Left lung (tissue), 4 donors: ENCODE measurements at regions not wholly inside any gene's neighbourhood (a gene's known extent, or its start where the extent isn't known, plus 50 kb on each side); places are given as distances from the start of the nearest gene placed in this dataset.

ENCODE experiments used
- ATAC-seq: fragments of 200-7000 bp; cut with Tn5 transposase; one replicate; pipeline ENCODE4 v1.9.1; 2020; ENCODE audit warnings: moderate library complexity
- DNase-seq, 4 donors: peaks; one replicate each; pipeline ENCODE4 v3.0.0-alpha.2; 2013 to 2020
- H3K27ac ChIP-seq, 2 donors: fragments of 200-600 bp; sonication (generic) in 1 of 2; one replicate each; pipeline versions ENCODE4 v1.5.0 to v1.8.0; 2020 to 2021
- H3K27me3 ChIP-seq, 2 donors: fragments of 200-600 bp; sonication (generic) in 1 of 2; one replicate each; pipeline versions ENCODE4 v1.5.0 to v1.8.0; 2020 to 2021
- H3K36me3 ChIP-seq, 2 donors: fragments of 200-600 bp; sonication (generic) in 1 of 2; one replicate each; pipeline versions ENCODE4 v1.5.0 to v1.8.0; 2020 to 2021
- H3K4me1 ChIP-seq, 2 donors: fragments of 200-600 bp; one replicate each; pipeline ENCODE4 v1.8.0; 2021
- H3K4me3 ChIP-seq, 2 donors: fragments of 200-600 bp; sonication (generic) in 1 of 2; one replicate each; pipeline versions ENCODE4 v1.5.0 to v1.8.0; 2020 to 2021; ENCODE audit warnings: mild to moderate bottlenecking in 1 of 2
- H3K9me3 ChIP-seq, 2 donors: fragments of 200-600 bp; sonication (generic) in 1 of 2; one replicate each; pipeline versions ENCODE4 v1.5.0 to v1.8.0; 2020 to 2021
- CTCF ChIP-seq, 2 donors: fragments of 200-600 bp; sonication (generic) in 1 of 2; IDR thresholded peaks; one replicate each; pipeline versions ENCODE4 v1.5.0 to v1.8.0; 2021; ENCODE audit warnings: antibody characterized with exemption in 2 of 2
- intact Hi-C, 2 donors: fragments of 100-400 bp; cut with DNase I; formaldehyde crosslinking; loops; one replicate each; pipeline versions ENCODE4 v1.11.2 to v1.14.2; 2022
- donor health status: DM: no; HTN: yes; CAD: no.
- donor health status: DM: no; HTN: no; CAD: no.

DNA sequence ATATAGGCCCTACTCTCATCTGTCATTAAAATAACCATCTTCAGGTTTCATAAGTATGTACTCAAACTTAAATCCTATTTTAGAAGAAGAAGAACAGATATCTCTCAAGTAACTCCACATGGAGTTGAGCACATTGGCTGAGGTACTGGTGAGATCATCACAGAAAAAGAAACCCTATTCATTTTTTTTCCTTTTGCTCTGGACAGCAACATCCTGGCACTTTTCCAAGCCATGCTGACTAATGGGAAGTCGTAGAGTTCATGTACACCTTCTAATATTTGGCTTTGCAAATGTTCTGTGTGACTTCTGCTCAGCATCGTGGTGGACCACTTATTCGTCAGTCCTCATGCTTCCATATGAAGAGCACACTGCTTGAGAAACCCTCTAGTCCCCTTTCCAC, 336.0 kb upstream of the KCNH8 start:
- Histone ChIP-seq H3K4me3 (no peak overlapping the region), H3K36me3 (no peaks in the 10 kb centered on the region), H3K27ac (no peak overlapping the region), H3K9me3 (no peaks in the 10 kb centered on the region), H3K4me1 (no peaks in the 10 kb centered on the region), H3K27me3 (no peaks in the 10 kb centered on the region)
- ATAC-seq (no peak), DNase-seq (no peak)
- intact Hi-C loops: no loop called here
- TF ChIP-seq CTCF (IDR thresholded peaks at IDR 0.05): no peak

DNA sequence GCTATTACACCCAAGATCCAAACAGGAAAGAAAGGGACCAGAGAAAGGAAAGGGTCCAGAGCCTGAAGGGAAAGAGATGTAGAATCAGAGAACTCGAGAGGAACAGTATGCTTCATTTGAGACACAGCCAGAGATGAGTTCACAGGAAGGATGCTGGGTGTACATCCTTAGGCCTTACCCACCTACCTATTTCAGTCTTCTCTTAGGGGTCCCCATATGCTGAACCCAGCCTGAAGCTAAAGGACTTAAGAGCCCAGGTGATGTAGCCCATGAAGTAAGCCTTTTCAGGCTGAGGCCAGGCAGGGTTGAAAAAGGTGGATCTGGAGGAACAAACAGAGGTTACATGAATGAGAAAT, 338.0 kb upstream of the KCNH8 start:
- no peak for TF ChIP-seq CTCF (IDR thresholded peaks at IDR 0.05)
- H3K9me3 ChIP-seq: no peaks in the 10 kb centered on the region
- H3K4me3 ChIP-seq: no peak overlapping the region
- ATAC-seq: no peak
- intact Hi-C loops: no loop called here
- no peak overlapping the region for H3K27ac ChIP-seq
- H3K4me1 ChIP-seq: no peaks in the 10 kb centered on the region
- no peaks in the 10 kb centered on the region for H3K36me3 ChIP-seq
- DNase-seq: no peak
- no peaks in the 10 kb centered on the region for H3K27me3 ChIP-seq

- H3K36me3 ChIP-seq: no peaks in the 10 kb centered on the region
- H3K4me3 ChIP-seq: no peak overlapping the region
- no peak for ATAC-seq
- no peak for DNase-seq
- intact Hi-C loops: no loop called here
- H3K27ac ChIP-seq: no peak overlapping the region
- H3K4me1 ChIP-seq: no peaks in the 10 kb centered on the region
- H3K27me3 ChIP-seq: no peaks in the 10 kb centered on the region
- no peaks in the 10 kb centered on the region for H3K9me3 ChIP-seq
- no peak for TF ChIP-seq CTCF (IDR thresholded peaks at IDR 0.05)
Measured at GRCh38 chr3:18809640-18810305, 338.5 kb upstream of the KCNH8 start.

DNA sequence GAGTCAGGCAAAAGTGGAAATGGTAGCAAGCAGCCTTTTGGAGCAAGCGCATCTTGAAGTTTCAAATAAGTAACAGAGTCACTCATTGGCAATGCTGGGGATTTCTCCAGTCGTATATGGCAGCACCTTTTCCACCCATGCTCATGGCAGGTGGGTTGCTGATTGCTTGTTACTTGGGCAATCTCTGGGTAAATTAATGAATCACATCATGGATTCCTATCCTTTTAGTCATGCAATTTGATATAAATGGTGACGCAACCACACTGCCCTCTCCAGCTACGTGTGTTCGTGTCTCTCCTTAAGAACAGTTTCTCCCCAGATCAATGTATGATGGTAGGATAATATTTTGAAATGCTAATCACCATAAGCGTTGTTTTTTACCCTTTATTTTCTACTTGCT, 339.9 kb upstream of the KCNH8 start:
- no peak overlapping the region for H3K4me3 ChIP-seq
- no peak for TF ChIP-seq CTCF (IDR thresholded peaks at IDR 0.05)
- intact Hi-C loops: no loop called here

DNA sequence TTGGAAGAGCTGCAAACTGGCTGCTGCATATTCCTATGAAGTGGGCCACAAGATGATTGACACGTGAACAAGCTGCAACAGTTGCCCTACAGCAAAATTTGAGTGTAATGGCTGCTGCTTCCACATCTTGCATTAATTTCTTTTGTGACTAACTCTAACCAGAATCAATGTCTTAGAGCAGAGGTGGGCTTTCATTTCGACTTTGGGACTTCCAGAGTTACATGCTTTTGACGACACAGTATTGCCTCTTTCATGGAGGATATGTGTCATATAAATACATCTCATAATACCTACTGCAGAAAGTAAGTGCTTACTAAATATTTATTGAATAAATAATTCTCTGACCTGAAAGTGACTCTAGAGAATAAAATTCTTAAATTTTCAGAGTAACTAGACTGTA, 340.7 kb upstream of the KCNH8 start:
- Histone ChIP-seq H3K4me1 (no peaks in the 10 kb centered on the region), H3K27ac (no peak overlapping the region), H3K36me3 (no peaks in the 10 kb centered on the region), H3K9me3 (no peaks in the 10 kb centered on the region), H3K27me3 (no peaks in the 10 kb centered on the region), H3K4me3 (no peak overlapping the region)
- TF ChIP-seq CTCF (IDR thresholded peaks at IDR 0.05): no peak
- intact Hi-C loops: no loop called here
- no peak for DNase-seq
- no peak for ATAC-seq

More for the DNA sequence above, 339.9 kb upstream of the KCNH8 start:
- H3K9me3 ChIP-seq: no peaks in the 10 kb centered on the region
- H3K4me1 ChIP-seq: no peaks in the 10 kb centered on the region
- ATAC-seq (no peak), DNase-seq (no peak)
- H3K36me3 ChIP-seq: no peaks in the 10 kb centered on the region
- no peaks in the 10 kb centered on the region for H3K27me3 ChIP-seq
- no peak overlapping the region for H3K27ac ChIP-seq
